ENCODE measurements at regions not wholly inside any gene's neighbourhood (a gene's known extent, or its start where the extent isn't known, plus 50 kb on each side); places are given as distances from the start of the nearest gene placed in this dataset.

DNA sequence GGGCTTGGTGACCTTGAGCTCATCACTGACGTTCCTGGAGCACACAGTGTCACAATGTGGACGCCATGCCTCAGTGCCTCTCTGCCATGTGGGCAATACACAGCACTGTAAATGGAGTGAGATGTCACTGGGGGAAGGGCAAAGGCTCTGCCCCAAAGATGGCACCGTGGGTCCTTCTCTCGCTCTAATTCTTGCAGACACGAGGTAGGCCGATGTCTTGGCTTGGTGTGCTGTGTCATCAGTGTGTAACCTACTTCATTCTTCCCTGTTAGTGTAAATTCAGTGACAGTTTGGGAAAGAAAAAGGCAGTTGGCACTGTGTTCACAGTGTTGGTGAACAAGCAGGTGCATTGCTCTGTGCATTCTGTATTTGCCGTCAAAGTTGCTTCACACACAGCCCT, 309.3 kb upstream of the MYT1L start (continued):
- TF ChIP-seq, protein P1, sequence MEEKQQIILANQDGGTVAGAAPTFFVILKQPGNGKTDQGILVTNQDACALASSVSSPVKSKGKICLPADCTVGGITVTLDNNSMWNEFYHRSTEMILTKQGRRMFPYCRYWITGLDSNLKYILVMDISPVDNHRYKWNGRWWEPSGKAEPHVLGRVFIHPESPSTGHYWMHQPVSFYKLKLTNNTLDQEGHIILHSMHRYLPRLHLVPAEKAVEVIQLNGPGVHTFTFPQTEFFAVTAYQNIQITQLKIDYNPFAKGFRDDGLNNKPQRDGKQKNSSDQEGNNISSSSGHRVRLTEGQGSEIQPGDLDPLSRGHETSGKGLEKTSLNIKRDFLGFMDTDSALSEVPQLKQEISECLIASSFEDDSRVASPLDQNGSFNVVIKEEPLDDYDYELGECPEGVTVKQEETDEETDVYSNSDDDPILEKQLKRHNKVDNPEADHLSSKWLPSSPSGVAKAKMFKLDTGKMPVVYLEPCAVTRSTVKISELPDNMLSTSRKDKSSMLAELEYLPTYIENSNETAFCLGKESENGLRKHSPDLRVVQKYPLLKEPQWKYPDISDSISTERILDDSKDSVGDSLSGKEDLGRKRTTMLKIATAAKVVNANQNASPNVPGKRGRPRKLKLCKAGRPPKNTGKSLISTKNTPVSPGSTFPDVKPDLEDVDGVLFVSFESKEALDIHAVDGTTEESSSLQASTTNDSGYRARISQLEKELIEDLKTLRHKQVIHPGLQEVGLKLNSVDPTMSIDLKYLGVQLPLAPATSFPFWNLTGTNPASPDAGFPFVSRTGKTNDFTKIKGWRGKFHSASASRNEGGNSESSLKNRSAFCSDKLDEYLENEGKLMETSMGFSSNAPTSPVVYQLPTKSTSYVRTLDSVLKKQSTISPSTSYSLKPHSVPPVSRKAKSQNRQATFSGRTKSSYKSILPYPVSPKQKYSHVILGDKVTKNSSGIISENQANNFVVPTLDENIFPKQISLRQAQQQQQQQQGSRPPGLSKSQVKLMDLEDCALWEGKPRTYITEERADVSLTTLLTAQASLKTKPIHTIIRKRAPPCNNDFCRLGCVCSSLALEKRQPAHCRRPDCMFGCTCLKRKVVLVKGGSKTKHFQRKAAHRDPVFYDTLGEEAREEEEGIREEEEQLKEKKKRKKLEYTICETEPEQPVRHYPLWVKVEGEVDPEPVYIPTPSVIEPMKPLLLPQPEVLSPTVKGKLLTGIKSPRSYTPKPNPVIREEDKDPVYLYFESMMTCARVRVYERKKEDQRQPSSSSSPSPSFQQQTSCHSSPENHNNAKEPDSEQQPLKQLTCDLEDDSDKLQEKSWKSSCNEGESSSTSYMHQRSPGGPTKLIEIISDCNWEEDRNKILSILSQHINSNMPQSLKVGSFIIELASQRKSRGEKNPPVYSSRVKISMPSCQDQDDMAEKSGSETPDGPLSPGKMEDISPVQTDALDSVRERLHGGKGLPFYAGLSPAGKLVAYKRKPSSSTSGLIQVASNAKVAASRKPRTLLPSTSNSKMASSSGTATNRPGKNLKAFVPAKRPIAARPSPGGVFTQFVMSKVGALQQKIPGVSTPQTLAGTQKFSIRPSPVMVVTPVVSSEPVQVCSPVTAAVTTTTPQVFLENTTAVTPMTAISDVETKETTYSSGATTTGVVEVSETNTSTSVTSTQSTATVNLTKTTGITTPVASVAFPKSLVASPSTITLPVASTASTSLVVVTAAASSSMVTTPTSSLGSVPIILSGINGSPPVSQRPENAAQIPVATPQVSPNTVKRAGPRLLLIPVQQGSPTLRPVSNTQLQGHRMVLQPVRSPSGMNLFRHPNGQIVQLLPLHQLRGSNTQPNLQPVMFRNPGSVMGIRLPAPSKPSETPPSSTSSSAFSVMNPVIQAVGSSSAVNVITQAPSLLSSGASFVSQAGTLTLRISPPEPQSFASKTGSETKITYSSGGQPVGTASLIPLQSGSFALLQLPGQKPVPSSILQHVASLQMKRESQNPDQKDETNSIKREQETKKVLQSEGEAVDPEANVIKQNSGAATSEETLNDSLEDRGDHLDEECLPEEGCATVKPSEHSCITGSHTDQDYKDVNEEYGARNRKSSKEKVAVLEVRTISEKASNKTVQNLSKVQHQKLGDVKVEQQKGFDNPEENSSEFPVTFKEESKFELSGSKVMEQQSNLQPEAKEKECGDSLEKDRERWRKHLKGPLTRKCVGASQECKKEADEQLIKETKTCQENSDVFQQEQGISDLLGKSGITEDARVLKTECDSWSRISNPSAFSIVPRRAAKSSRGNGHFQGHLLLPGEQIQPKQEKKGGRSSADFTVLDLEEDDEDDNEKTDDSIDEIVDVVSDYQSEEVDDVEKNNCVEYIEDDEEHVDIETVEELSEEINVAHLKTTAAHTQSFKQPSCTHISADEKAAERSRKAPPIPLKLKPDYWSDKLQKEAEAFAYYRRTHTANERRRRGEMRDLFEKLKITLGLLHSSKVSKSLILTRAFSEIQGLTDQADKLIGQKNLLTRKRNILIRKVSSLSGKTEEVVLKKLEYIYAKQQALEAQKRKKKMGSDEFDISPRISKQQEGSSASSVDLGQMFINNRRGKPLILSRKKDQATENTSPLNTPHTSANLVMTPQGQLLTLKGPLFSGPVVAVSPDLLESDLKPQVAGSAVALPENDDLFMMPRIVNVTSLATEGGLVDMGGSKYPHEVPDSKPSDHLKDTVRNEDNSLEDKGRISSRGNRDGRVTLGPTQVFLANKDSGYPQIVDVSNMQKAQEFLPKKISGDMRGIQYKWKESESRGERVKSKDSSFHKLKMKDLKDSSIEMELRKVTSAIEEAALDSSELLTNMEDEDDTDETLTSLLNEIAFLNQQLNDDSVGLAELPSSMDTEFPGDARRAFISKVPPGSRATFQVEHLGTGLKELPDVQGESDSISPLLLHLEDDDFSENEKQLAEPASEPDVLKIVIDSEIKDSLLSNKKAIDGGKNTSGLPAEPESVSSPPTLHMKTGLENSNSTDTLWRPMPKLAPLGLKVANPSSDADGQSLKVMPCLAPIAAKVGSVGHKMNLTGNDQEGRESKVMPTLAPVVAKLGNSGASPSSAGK (IDR thresholded peaks at IDR 0.05) = no peak
- no peak for TF ChIP-seq MAFF (IDR thresholded peaks at IDR 0.05; ENCODE audit: low read length)
- no peak for TF ChIP-seq NRF1 (conservative IDR thresholded peaks at IDR 0.05 in 1 of 2, IDR thresholded peaks at IDR 0.05 in 1 of 2)
- TF ChIP-seq SMAD2 (IDR thresholded peaks at IDR 0.05; ENCODE audit: low read depth, low read length) = no peak
- no peak for TF ChIP-seq BHLHE40 (IDR thresholded peaks at IDR 0.05; ENCODE audit: low read length)
- TF ChIP-seq HNRNPLL (IDR thresholded peaks at IDR 0.05; ENCODE audit: low read depth, low read length, poor library complexity, severe bottlenecking) = no peak
- no peak for TF ChIP-seq HDAC1 (IDR thresholded peaks at IDR 0.05)
- TF ChIP-seq CAMTA2 (CRISPR knock-in tag; conservative IDR thresholded peaks at IDR 0.05) = no peak
- no peak for TF ChIP-seq GABPA (tag; conservative IDR thresholded peaks at IDR 0.05; ENCODE audit: low read depth)
- TF ChIP-seq KDM4B (IDR thresholded peaks at IDR 0.05; ENCODE audit: borderline replicate concordance in 2 of 2, low read depth in 1 of 2) = no peak
- TF ChIP-seq, protein P2, sequence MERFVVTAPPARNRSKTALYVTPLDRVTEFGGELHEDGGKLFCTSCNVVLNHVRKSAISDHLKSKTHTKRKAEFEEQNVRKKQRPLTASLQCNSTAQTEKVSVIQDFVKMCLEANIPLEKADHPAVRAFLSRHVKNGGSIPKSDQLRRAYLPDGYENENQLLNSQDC (CRISPR knock-in tag; IDR thresholded peaks at IDR 0.05) = no peak
- TF ChIP-seq TCF3 (CRISPR knock-in tag; IDR thresholded peaks at IDR 0.05) = no peak
- TF ChIP-seq ADNP (tag; IDR thresholded peaks at IDR 0.05) = no peak
- TF ChIP-seq SREBF2 (CRISPR knock-in tag; IDR thresholded peaks at IDR 0.05) = no peak
- TF ChIP-seq, protein P3, sequence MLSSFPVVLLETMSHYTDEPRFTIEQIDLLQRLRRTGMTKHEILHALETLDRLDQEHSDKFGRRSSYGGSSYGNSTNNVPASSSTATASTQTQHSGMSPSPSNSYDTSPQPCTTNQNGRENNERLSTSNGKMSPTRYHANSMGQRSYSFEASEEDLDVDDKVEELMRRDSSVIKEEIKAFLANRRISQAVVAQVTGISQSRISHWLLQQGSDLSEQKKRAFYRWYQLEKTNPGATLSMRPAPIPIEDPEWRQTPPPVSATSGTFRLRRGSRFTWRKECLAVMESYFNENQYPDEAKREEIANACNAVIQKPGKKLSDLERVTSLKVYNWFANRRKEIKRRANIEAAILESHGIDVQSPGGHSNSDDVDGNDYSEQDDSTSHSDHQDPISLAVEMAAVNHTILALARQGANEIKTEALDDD (IDR thresholded peaks at IDR 0.05) = no peak

Data from K562 (cell line).